WI38 (cell line): ENCODE measurements at regions not wholly inside any gene's neighbourhood (a gene's known extent, or its start where the extent isn't known, plus 50 kb on each side); places are given as distances from the start of the nearest gene placed in this dataset.

Experiments used
- H3K4me3 ChIP-seq: 2 replicates; pipeline ENCODE4 v1.5.1; 2011; ENCODE audit warnings: low read depth, mild to moderate bottlenecking, control low read depth, low read length
- TF ChIP-seq, protein P1 (sequence below): IDR thresholded peaks from 2 replicates; pipeline ENCODE4 v1.5.1; 2012; ENCODE audit warnings: low read depth, mild to moderate bottlenecking, control low read depth, low read length

DNA sequence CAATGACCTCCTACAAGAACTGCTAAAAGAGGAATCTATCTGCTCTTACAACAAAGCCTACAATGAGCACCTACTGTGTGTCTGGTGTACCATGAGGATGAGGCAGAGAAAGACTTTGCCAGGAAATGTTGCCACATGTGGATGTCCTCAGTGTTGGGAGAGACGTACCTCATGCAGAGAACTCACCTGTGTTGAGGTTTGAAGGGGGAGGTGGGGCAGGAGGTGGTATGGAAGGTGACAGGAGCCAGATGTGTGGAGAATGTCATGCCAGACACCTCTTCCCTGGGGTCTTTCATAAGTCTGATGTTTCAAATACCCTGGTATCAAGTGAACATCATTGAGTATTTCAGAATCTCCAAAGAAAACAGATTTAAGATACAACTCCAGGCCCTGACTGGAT is 220.1 kb upstream of the RNF32 start:
- TF ChIP-seq, protein P1, sequence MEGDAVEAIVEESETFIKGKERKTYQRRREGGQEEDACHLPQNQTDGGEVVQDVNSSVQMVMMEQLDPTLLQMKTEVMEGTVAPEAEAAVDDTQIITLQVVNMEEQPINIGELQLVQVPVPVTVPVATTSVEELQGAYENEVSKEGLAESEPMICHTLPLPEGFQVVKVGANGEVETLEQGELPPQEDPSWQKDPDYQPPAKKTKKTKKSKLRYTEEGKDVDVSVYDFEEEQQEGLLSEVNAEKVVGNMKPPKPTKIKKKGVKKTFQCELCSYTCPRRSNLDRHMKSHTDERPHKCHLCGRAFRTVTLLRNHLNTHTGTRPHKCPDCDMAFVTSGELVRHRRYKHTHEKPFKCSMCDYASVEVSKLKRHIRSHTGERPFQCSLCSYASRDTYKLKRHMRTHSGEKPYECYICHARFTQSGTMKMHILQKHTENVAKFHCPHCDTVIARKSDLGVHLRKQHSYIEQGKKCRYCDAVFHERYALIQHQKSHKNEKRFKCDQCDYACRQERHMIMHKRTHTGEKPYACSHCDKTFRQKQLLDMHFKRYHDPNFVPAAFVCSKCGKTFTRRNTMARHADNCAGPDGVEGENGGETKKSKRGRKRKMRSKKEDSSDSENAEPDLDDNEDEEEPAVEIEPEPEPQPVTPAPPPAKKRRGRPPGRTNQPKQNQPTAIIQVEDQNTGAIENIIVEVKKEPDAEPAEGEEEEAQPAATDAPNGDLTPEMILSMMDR: no peak
- H3K4me3 ChIP-seq: no peak overlapping the region

DNA sequence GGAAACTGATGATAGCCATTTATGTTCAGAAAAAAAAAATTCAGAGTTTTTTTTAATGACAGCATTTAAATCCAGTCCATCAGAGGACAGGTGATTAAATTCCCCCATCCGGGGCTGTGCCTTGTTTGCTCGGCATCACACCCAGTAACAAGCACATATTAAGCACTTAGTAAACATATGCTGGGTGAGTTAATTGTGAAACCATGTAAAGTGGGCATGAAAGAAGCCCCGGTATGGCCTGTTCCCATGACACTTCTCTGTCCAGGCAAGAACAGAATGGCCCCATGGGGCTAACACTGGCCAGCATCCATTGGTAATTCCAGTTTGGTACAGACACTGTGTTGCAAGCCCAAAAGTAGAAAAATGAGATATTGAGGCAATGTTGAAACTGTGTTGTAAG is 220.8 kb upstream of the RNF32 start:
- no peak overlapping the region for H3K4me3 ChIP-seq
- TF ChIP-seq, protein P1: no peak

DNA sequence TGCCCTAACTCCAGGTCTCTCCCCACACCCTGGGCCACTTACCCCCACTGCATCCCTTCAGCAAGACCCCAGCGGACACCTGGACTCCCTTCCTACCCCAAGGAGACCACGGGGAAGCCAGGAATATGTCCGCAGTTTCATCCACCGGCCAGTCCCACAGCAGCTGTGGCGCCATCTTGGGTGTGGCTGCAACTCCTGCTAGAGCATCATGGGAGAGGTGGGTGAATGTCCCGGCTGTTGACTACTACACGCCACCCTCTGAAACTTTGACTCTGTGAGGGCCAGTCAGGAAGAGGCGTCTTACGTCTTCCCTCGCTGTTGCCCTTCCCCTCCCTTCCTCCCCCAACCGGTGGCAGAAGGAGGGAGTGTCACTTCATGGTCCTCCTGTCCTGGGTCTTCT is 238.3 kb upstream of the RNF32 start:
- TF ChIP-seq, protein P1: no peak
- no peak overlapping the region for H3K4me3 ChIP-seq

DNA sequence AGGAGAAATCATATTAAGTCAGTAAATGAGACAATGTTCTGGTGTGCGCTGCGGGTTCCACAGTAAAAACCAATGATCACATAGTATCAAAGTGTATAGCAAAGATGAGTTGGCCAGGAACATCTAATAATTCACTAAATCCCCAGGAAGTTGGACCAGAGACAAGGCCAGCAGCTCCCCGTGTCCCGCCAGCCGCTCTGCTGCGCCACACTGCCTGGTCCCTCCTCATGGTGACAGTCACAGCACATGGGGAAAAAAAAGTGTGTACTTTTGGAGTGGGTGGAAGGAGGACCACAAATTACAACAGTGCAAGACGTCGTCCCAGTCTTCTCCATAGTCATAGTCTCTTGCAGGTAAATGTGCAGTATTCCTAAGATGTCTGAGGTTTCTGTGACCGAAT is 239.0 kb upstream of the RNF32 start:
- no peak overlapping the region for H3K4me3 ChIP-seq
- TF ChIP-seq, protein P1: no peak

DNA sequence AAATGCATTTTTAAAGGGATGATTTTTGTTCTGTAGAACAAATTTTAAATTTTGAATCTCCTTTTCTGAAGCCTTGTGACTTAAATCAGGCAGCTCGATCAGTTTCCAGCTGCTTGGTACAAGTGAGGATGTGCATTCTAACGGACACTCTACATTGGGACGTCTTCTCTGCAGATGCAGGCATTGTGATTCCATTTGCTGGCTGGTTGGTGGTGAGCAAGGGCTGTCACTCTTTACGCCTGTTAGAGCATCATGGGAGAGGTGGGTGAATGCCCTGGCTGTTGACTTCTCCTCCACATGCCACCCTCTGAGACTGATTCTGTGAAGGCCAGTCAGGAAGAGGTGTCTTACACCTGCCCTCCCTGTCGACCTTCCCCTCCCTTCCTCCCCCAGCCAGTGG is 240.5 kb upstream of the RNF32 start:
- H3K4me3 ChIP-seq: no peak overlapping the region
- TF ChIP-seq, protein P1: no peak

DNA sequence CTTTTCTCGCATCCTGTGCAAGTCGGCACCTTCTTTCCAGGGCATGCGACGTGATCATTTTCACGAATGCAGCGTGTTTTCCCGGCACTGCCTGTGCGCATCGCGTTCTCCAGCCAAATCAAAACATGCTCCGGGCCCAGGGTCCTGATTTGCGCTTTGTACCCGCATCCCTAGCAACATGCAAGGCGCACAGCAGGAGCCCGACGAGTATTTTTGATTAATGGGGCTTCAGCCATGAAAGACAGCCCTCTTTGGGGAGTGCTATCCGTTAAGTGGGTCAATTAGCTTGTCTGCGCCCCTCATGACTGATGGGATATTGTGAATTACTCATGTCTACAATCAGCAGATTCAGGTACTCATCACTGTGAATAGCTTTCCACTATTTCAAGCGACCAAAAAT is 243.3 kb upstream of the RNF32 start:
- TF ChIP-seq, protein P1: no peak
- H3K4me3 ChIP-seq: no peak overlapping the region

DNA sequence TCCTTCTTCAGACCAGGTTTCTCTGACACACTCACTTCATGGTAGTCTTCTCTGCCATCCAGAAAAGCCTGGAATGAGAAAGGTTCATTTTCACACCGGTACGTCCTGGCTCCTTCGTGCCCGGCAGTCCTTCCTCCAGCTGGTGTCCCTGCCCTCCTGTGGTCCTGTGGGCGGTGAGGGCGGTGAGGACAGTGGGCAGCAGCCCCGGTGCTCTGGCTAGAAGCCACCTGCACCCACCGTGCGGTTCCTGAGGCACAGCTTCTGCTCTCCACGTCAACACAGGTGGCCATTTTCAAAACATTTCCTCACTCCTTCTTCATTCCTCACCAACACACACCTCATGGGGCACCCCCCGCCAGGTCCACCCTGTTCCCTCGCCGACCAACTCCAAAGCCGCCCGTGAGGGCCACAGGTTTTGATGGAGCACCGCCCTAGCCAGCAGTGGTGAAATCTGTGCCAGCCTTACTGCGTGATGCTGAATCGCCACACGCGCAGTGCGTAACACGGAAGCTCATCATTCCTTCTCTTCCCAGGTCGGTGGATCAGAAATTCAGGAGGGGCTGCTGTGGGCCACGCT is 251.4 kb upstream of the RNF32 start:
- no peak overlapping the region for H3K4me3 ChIP-seq
- TF ChIP-seq, protein P1: no peak
